Umbilical cord (tissue), 1 donor: ENCODE measurements at regions not wholly inside any gene's neighbourhood (a gene's known extent, or its start where the extent isn't known, plus 50 kb on each side); places are given as distances from the start of the nearest gene placed in this dataset.
"Not testable (repeated sequence)": the region's sequence is repeated elsewhere in the genome, so short reads cannot be mapped to it uniquely, and the experiment has no call there.

Experiments used
- DNase-seq: peaks from one replicate; pipeline ENCODE4 v3.0.0-alpha.2; 2015; ENCODE audit warnings: low spot score

DNA sequence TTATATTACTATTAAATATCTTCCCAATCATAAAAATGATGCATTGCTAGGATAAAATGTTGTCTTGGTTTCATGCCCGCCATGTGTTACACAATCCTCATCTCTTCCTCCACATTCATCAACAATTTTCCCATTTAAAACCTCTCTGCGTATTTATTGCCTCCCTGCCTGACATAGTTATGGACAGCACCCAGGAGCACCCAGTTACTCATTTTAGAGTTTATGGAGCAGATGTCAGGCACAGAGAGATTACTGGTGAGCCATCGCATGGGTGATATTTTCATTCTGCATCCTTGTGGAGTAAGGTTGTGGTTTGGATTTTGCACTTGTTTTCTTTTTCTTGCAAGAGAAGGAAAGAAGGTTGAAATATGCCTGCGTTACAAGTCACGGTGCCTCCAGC lies 116.7 kb upstream of the NPAS2 start:
- DNase-seq: peak; percentile 54

GRCh38 chr2:100703739-100704138 lies 116.2 kb upstream of the NPAS2 start:
- no peak for DNase-seq

DNA sequence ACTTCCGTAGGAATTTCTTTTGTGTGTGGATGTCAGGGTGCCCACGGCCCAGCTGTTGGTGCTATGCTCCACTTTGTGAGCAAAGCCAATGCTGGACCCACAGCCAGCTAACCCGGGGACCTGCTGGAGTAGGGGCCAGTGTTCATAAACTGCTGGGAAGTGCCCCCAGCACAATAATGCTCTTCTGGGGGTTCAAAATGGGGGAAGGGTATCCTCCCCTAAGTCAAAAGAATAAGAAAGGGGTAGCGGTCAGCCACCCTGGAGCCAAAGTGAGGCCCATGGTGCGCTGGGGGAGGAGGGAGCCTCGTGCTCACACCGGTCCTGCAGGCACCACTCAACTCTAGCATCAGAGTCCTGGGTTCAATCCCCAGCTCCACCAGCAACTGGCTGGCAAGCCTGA lies 115.8 kb upstream of the NPAS2 start:
- DNase-seq: no peak

- DNase-seq: no peak
Measured at GRCh38 chr2:100704711-100705110, 115.2 kb upstream of the NPAS2 start.

DNA sequence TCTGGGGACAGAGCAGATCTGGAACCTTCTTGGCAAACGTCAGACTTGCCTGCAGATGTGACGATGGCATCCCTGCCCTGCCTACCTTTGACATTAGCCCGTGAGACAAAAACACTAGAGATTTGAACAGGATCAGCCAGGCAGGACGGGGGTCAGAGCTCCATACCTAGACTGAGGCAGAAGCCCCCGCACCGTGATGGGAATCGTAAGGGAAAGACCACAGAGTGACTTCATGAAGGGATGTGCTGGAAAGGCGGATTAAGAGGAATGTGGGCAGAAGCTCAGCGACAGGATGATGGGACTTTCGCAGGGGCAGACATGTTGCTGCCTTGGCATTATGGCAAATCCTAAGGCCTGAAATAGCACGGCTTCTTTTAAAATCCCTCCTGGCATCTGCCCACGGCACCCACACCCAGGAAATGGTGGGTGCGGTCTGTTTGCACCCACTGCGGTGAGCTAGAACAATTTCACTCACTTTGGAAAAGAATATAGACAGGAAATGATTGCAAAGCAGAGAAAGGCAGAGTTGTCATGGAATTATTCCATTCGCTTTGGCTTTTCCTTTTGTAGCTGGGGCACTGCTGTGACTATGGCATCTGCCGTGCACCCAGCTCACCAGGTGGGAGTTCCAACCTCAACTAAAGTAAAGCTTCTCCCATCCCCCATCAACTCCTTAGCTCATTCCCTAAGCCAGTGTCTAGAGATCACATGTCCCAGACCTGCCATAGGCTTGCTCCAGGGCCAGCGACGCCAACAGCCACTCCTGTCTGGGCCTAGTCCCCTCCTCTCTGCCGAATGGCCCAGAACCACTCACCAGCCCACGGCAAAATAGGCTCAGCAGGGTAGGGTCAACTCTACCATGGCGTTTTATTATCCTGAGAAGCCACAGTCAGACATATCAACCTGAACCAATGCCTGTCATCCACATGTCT lies 112.7 kb upstream of the NPAS2 start:
- no peak for DNase-seq

GRCh38 chr2:100708333-100708732 lies 111.6 kb upstream of the NPAS2 start:
- no peak for DNase-seq

GRCh38 chr2:100713106-100713505 lies 106.8 kb upstream of the NPAS2 start:
- DNase-seq: no peak

DNA sequence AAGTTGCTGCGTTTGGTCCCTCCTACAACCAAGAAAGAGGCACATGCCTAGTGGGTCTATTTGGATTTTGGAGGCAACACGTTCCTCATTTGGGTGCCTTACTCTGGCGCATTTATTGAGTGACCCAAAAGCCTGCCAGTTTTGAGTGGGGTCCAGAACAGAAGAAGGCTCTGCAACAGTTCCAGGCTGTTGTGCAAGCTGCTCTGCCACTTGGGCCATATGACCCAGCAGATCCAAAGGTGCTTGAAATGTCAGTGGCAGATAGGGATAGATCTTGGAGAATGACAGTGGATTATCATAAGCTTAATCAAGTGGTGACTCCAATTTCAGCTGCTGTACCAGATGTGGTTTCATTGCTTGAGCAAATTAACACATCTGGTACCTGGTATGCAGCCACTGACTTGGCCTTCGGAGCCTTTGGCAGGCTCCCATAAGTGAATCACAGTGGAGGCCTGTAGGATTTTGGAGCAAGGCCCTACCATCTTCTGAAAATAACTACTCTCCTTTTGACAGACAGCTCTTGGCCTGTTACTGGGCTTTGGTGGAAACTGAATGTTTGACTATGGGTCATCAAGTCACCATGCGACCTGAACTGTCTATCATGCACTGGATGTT lies 105.4 kb upstream of the NPAS2 start:
- DNase-seq: not testable (repeated sequence)

DNA sequence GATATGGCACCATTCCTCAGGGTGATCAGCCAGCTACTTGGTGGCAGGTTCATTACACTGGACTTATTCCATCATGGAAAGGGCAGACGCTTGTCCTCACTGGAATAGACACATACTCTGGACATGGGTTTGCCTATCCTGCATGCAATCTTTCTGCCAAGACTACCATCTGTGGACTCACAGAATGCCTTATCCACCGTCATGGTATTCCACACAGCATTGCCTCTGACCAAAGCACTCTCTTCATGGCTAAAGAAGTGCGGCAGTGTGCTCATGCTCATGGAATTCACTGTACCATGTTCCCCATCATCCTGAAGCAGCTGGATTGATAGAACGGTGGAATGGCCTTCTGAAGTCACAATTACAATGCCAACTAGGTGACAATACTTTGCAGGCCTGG lies 104.1 kb upstream of the NPAS2 start:
- DNase-seq: not testable (repeated sequence)

GRCh38 chr2:100716581-100716980 lies 103.4 kb upstream of the NPAS2 start:
- DNase-seq: no peak

DNA sequence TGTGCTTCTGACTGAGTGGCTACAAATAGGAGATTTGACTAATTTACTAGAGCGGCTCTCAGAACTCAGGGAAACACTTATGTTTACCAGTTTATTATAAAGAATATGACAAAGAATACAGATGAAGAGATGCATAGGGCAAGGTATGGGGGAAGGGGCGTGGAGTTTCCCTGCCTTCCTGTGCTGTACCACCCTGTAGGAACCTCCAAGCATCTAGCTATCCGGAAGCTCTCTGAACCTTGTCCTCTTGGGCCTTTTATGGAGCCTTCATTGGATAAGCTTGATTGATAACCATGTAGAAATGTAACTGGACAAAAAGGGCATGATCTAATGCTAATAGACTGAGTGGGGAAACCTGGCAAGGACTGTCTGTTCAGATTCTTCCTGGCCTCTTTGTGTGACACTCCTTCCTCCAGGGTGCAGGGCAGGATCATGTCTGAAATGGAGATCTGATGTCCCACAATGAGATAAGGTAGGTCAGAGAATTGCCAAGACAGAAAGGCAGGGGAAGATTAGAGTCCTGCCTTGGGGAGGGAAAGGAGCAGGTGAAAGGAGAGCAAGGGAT lies 101.8 kb upstream of the NPAS2 start:
- no peak for DNase-seq

- DNase-seq: no peak
Measured at GRCh38 chr2:100720445-100720844, 99.5 kb upstream of the NPAS2 start.

DNA sequence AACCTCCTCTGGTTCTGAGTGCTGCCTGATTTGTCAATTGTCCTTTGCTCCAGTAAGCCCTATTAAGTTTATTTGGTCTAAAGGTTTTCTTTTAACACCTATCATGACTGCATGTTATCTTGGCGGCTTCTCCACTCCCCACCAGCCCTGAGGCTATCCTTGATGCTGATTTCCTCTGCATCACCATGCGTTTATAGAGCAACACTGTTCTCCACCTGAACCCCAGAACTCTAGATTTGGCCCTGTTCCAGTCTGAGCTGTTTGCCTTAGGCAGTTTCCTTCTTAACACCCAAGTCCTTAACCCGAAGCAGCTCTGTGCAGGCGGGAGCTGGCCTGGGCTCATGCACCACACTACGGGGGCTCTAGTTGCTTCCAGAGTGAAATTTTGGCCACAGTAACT lies 98.2 kb upstream of the NPAS2 start:
- DNase-seq: no peak

DNA sequence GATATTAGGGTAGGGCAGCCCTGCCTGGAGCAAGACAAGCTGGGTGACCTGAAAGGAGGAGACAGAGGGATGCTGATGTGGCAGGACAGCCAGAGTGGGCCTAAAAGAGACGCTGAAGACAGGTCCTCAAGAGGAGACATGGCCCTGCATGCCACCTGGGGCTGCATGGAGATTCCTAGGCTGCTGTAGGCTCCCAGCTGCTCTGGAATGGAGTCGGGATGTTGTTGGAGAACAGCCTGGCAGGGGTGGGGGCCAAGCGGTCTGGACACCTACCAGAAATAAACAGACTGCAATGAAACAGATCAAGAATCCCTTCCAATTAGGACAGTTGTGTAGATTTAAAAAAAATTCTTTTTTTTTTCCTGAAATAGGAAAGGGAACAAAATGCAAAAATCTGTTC lies 97.8 kb upstream of the NPAS2 start:
- DNase-seq: no peak

GRCh38 chr2:100726866-100727265 lies 93.1 kb upstream of the NPAS2 start:
- no peak for DNase-seq

GRCh38 chr2:100730290-100730868 lies 89.6 kb upstream of the NPAS2 start:
- no peak for DNase-seq

DNA sequence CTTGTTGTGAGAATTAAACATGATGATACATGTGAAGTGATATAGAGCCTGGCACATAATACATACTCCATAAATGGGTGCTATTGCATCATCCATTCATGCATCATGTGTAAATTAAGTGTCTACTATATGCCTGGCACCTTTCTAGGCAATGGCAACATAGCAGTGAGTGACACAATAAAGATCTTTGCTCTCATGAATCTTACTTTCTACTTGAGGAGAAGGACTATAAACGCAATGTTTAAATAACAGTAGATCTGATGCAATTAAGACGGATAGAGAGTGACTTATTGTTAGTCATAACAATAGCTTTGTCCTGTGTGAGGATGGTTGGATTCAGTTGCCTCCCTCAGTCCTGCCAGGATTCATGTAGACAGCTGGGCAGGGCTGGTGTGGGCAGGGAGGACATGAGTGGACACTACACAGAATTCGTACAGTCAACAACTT lies 88.4 kb upstream of the NPAS2 start:
- DNase-seq: no peak

- DNase-seq: no peak
Measured at GRCh38 chr2:100733391-100734187, 86.3 kb upstream of the NPAS2 start.

- no peak for DNase-seq
Measured at GRCh38 chr2:100736121-100736915, 83.6 kb upstream of the NPAS2 start.

DNA sequence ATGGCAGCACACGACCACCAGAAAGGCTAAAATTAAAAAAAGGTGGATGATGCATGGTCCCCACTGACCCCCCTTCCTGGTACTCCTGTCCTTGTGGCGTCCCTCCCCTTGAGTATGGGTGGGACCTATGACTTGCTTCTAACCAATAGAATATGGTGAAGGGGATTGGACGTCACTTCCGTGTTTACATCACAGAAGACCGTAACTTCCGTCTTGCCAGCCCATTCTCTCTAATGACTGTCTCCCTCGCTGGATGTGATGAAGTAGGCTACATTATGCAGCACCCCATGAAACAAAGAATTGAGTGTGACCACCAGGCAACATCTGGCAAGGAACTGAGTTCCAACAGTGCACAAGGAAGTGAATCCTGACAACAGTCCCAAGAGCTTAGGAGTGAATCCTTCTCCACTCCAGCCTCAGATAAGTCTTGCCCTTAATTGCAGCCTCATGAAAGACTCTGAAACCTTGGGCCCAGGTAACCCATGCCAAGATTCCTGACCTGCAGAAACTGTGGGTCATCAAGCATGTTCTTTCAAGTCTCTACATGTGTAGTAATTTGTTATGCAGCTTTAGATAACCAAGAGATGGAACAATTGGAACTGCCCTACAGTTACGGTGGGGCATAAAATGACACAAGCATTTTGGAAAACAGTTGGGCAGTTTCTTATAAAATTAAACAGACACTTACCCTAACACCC lies 80.1 kb upstream of the NPAS2 start:
- no peak for DNase-seq
